ENCODE measurements at regions not wholly inside any gene's neighbourhood (a gene's known extent, or its start where the extent isn't known, plus 50 kb on each side); places are given as distances from the start of the nearest gene placed in this dataset.

- Histone ChIP-seq H3K9me3 (peaks cover 0 to 8% (median 0%) of the 10 kb centered on the region in 3 donors), H3K4me3 (no peak overlapping the region), H3K27me3 (no peaks in the 10 kb centered on the region), H3K36me3 (no peaks in the 10 kb centered on the region), H3K4me1 (no peaks in the 10 kb centered on the region), H3K27ac (no peak overlapping the region)
- intact Hi-C loops (cut with DNase I; ENCODE audit: low total_unique reads) = no loop called here
- no peak for DNase-seq
- no peak for TF ChIP-seq CTCF (IDR thresholded peaks at IDR 0.05)
These were observed 923.6 kb downstream of the CCDC85A start for GRCh38 chr2:57107353-57107752.

GRCh38 chr2:57111531-57111930, 927.7 kb downstream of the CCDC85A start:
- Histone ChIP-seq H3K36me3 (no peaks in the 10 kb centered on the region), H3K4me3 (no peak overlapping the region), H3K4me1 (no peaks in the 10 kb centered on the region), H3K27me3 (no peaks in the 10 kb centered on the region), H3K9me3 (peaks cover 0 to 8% (median 0%) of the 10 kb centered on the region in 3 donors), H3K27ac (no peak overlapping the region)
- no peak for DNase-seq
- no peak for TF ChIP-seq CTCF (IDR thresholded peaks at IDR 0.05)
- intact Hi-C loops (cut with DNase I; ENCODE audit: low total_unique reads) = no loop called here

- Histone ChIP-seq H3K27ac (no peak overlapping the region), H3K9me3 (no peaks in the 10 kb centered on the region), H3K4me3 (no peak overlapping the region), H3K36me3 (no peaks in the 10 kb centered on the region), H3K27me3 (no peaks in the 10 kb centered on the region), H3K4me1 (no peaks in the 10 kb centered on the region)
- no peak for TF ChIP-seq CTCF (IDR thresholded peaks at IDR 0.05)
- DNase-seq = no peak
- intact Hi-C loops (cut with DNase I; ENCODE audit: low total_unique reads) = no loop called here
These were observed 927.5 kb upstream of the VRK2 start for GRCh38 chr2:57119141-57119540.

GRCh38 chr2:57126410-57126809, 920.2 kb upstream of the VRK2 start:
- no peak for DNase-seq
- Histone ChIP-seq H3K9me3 (no peaks in the 10 kb centered on the region), H3K4me1 (no peaks in the 10 kb centered on the region), H3K27me3 (no peaks in the 10 kb centered on the region), H3K4me3 (no peak overlapping the region), H3K27ac (no peak overlapping the region), H3K36me3 (no peaks in the 10 kb centered on the region)
- intact Hi-C loops (cut with DNase I; ENCODE audit: low total_unique reads) = no loop called here
- no peak for TF ChIP-seq CTCF (IDR thresholded peaks at IDR 0.05)

GRCh38 chr2:57139179-57139578, 907.4 kb upstream of the VRK2 start:
- H3K9me3 ChIP-seq = no peaks in the 10 kb centered on the region
- no peak overlapping the region for H3K4me3 ChIP-seq
- H3K27ac ChIP-seq = no peak overlapping the region
- intact Hi-C loops (cut with DNase I; ENCODE audit: low total_unique reads) = no loop called here
- DNase-seq = no peak
- H3K27me3 ChIP-seq = no peaks in the 10 kb centered on the region
- no peaks in the 10 kb centered on the region for H3K36me3 ChIP-seq
- no peaks in the 10 kb centered on the region for H3K4me1 ChIP-seq
- no peak for TF ChIP-seq CTCF (IDR thresholded peaks at IDR 0.05)

GRCh38 chr2:57141269-57141668, 905.3 kb upstream of the VRK2 start:
- Histone ChIP-seq H3K27ac (no peak overlapping the region), H3K4me3 (no peak overlapping the region), H3K9me3 (no peaks in the 10 kb centered on the region), H3K27me3 (no peaks in the 10 kb centered on the region), H3K4me1 (no peaks in the 10 kb centered on the region), H3K36me3 (no peaks in the 10 kb centered on the region)
- no peak for TF ChIP-seq CTCF (IDR thresholded peaks at IDR 0.05)
- no peak for DNase-seq
- intact Hi-C loops (cut with DNase I; ENCODE audit: low total_unique reads) = no loop called here

Measured in tibial artery (tissue), 4 donors.